ENCODE measurements at regions not wholly inside any gene's neighbourhood (a gene's known extent, or its start where the extent isn't known, plus 50 kb on each side); places are given as distances from the start of the nearest gene placed in this dataset.
"Not testable (repeated sequence)": the region's sequence is repeated elsewhere in the genome, so short reads cannot be mapped to it uniquely, and the experiment has no call there.

DNA sequence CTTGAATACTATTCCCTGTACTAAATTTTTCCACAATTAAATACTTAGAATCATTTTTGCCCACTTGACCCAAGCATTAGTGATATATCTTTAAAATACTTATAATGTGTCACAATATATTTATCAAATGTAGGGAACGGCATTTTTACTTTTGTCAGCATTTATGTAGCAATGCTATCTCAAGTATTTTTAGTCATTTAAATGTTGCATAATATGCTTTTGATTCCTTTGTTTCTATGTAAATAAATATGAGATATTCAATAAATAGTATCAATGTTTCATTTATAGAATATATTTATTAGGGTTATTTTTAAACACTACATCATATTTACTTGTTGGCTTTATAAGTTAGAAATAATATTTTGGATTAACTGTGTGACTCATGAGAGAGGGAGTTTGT is 199.7 kb upstream of the WSB1 start:
- H3K27ac ChIP-seq (ENCODE audit: low read depth in 2 of 2, low read length in 2 of 2); H3K4me3 ChIP-seq (ENCODE audit: low read length in 2 of 2); H3K9ac ChIP-seq (ENCODE audit: low read depth in 1 of 2, low read length in 2 of 2); H3K36me3 ChIP-seq (ENCODE audit: control insufficient read depth in 2 of 2, insufficient read depth in 2 of 2, low read length in 2 of 2); H3K27me3 ChIP-seq (ENCODE audit: control insufficient read depth in 2 of 2, insufficient read depth in 2 of 2, low read length in 2 of 2); H3K4me1 ChIP-seq (ENCODE audit: control insufficient read depth in 2 of 2, insufficient read depth in 2 of 2, low read length in 2 of 2); H3K9me3 ChIP-seq (ENCODE audit: control insufficient read depth in 2 of 2, low read length in 2 of 2): not testable (repeated sequence)

DNA sequence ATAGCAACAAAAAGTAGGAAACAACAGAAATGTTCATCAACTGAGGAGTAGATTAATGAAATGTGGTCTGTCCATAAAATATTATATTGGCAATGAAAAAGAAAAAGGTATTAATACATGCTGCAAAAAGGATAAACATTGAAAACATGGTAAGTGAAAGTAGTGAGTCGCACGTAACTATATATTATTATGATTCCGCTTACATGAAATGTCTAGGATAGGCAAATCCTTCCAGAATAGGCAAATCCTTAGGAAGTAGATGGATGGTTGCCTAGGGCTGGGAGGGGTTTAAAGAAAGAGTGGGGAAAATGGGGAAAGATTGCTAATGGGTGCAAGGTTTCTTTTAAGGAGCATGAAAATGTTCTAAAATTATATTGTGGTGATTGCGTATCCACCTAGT is 198.1 kb upstream of the WSB1 start:
- not testable (repeated sequence) for H3K27ac ChIP-seq (ENCODE audit: low read depth in 2 of 2, low read length in 2 of 2); H3K4me1 ChIP-seq (ENCODE audit: control insufficient read depth in 2 of 2, insufficient read depth in 2 of 2, low read length in 2 of 2); H3K4me3 ChIP-seq (ENCODE audit: low read length in 2 of 2); H3K36me3 ChIP-seq (ENCODE audit: control insufficient read depth in 2 of 2, insufficient read depth in 2 of 2, low read length in 2 of 2); H3K9ac ChIP-seq (ENCODE audit: low read depth in 1 of 2, low read length in 2 of 2); H3K27me3 ChIP-seq (ENCODE audit: control insufficient read depth in 2 of 2, insufficient read depth in 2 of 2, low read length in 2 of 2); H3K9me3 ChIP-seq (ENCODE audit: control insufficient read depth in 2 of 2, low read length in 2 of 2)

DNA sequence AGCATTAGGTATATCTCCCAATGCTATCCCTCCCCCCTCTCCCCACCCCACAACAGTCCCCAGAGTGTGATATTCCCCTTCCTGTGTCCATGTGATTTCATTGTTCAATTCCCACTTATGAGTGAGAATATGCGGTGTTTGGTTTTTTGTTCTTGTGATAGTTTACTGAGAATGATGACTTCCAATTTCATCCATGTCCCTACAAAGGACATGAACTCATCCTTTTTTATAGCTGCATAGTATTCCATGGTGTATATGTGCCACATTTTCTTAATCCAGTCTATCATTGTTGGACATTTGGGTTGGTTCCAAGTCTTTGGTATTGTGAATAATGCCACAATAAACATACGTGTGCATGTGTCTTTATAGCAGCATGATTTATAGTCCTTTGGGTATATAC is 194.6 kb upstream of the WSB1 start:
- H3K36me3 ChIP-seq (ENCODE audit: control insufficient read depth in 2 of 2, insufficient read depth in 2 of 2, low read length in 2 of 2); H3K27me3 ChIP-seq (ENCODE audit: control insufficient read depth in 2 of 2, insufficient read depth in 2 of 2, low read length in 2 of 2); H3K27ac ChIP-seq (ENCODE audit: low read depth in 2 of 2, low read length in 2 of 2); H3K4me1 ChIP-seq (ENCODE audit: control insufficient read depth in 2 of 2, insufficient read depth in 2 of 2, low read length in 2 of 2); H3K4me3 ChIP-seq (ENCODE audit: low read length in 2 of 2); H3K9ac ChIP-seq (ENCODE audit: low read depth in 1 of 2, low read length in 2 of 2); H3K9me3 ChIP-seq (ENCODE audit: control insufficient read depth in 2 of 2, low read length in 2 of 2): not testable (repeated sequence)

DNA sequence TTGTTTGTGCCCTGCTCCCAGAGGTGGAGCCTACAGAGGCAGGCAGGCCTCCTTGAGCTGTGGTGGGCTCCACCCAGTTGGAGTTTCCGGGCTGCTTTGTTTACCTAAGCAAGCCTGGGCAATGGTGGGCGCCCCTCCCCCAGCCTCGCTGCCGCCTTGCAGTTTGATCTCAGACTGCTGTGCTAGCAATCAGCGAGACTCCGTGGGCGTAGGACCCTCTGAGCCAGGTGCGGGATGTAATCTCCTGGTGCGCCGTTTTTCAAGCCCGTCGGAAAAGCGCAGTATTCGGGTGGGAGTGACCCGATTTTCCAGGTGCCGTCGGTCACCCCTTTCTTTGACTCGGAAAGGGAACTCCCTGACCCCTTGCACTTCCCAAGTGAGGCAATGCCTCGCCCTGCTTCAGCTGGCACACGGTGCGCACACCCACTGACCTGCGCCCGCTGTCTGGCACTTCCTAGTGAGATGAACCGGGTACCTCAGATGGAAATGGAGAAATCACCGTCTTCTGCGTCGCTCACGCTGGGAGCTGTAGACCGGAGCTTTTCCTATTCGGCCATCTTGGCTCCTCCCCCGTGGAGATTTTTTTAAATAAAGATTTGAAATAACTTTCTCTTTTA is 189.2 kb upstream of the WSB1 start:
- H3K27me3 ChIP-seq (ENCODE audit: control insufficient read depth in 2 of 2, insufficient read depth in 2 of 2, low read length in 2 of 2); H3K36me3 ChIP-seq (ENCODE audit: control insufficient read depth in 2 of 2, insufficient read depth in 2 of 2, low read length in 2 of 2); H3K4me3 ChIP-seq (ENCODE audit: low read length in 2 of 2); H3K9ac ChIP-seq (ENCODE audit: low read depth in 1 of 2, low read length in 2 of 2); H3K27ac ChIP-seq (ENCODE audit: low read depth in 2 of 2, low read length in 2 of 2); H3K9me3 ChIP-seq (ENCODE audit: control insufficient read depth in 2 of 2, low read length in 2 of 2); H3K4me1 ChIP-seq (ENCODE audit: control insufficient read depth in 2 of 2, insufficient read depth in 2 of 2, low read length in 2 of 2): not testable (repeated sequence)

DNA sequence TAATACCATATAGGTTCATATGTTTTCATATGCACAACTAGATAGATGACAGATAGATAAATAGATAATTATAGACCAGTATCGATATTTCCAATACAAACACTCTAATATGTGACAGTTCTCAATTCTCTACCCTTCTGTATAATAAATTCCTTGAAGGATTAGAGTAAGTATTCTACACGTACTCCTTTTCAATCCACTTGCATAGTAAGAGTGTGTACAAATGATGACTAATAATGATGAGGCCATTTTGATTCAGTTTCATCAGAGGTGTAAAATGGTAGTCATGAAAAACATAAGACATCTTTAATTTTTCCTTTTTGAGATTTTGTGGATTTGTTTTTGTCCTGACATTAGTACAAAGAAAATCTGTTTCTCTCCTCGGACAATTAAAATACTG is 188.3 kb upstream of the WSB1 start:
- no peak overlapping the region for H3K27ac ChIP-seq (ENCODE audit: low read depth in 2 of 2, low read length in 2 of 2)
- no peaks in the 10 kb centered on the region for H3K9me3 ChIP-seq (ENCODE audit: control insufficient read depth in 2 of 2, low read length in 2 of 2)
- no peak overlapping the region for H3K9ac ChIP-seq (ENCODE audit: low read depth in 1 of 2, low read length in 2 of 2)
- no peaks in the 10 kb centered on the region for H3K27me3 ChIP-seq (ENCODE audit: control insufficient read depth in 2 of 2, insufficient read depth in 2 of 2, low read length in 2 of 2)
- H3K4me3 ChIP-seq (ENCODE audit: low read length in 2 of 2) = no peak overlapping the region
- H3K4me1 ChIP-seq (ENCODE audit: control insufficient read depth in 2 of 2, insufficient read depth in 2 of 2, low read length in 2 of 2) = no peaks in the 10 kb centered on the region
- no peaks in the 10 kb centered on the region for H3K36me3 ChIP-seq (ENCODE audit: control insufficient read depth in 2 of 2, insufficient read depth in 2 of 2, low read length in 2 of 2)

DNA sequence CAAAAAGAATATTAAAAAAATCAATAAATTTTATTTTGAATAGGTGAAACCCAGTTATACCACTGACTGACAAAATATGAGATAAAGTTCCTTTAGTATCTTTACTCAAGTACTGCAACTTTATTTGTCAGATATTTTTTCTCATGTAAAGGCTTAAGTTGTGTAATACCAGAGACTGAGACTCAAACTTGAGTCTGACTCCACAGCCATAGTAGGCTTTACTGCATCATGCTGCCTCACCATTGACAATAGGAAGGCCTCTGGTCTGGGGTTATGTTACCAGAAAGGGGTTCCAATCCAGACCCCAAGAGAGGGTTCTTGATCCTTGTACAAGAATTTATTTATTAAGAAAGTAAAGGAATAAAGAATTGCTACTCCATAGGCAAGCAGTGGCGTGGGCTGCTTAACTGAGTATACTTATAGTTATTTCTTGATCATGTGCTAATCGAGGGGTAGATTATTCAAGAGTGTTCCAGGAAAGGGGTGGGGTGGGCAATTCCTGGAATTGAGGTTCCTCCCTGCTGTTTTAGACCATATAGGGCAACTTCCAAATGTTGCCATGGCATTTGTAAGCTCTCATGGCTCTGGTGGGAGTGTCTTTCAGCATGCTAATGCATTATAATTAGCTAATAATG is 187.4 kb upstream of the WSB1 start:
- H3K9ac ChIP-seq (ENCODE audit: low read depth in 1 of 2, low read length in 2 of 2) = no peak overlapping the region
- H3K4me1 ChIP-seq (ENCODE audit: control insufficient read depth in 2 of 2, insufficient read depth in 2 of 2, low read length in 2 of 2) = no peaks in the 10 kb centered on the region
- no peak overlapping the region for H3K27ac ChIP-seq (ENCODE audit: low read depth in 2 of 2, low read length in 2 of 2)
- H3K36me3 ChIP-seq (ENCODE audit: control insufficient read depth in 2 of 2, insufficient read depth in 2 of 2, low read length in 2 of 2) = no peaks in the 10 kb centered on the region
- H3K4me3 ChIP-seq (ENCODE audit: low read length in 2 of 2) = no peak overlapping the region
- H3K27me3 ChIP-seq (ENCODE audit: control insufficient read depth in 2 of 2, insufficient read depth in 2 of 2, low read length in 2 of 2) = no peaks in the 10 kb centered on the region
- H3K9me3 ChIP-seq (ENCODE audit: control insufficient read depth in 2 of 2, low read length in 2 of 2) = no peaks in the 10 kb centered on the region

DNA sequence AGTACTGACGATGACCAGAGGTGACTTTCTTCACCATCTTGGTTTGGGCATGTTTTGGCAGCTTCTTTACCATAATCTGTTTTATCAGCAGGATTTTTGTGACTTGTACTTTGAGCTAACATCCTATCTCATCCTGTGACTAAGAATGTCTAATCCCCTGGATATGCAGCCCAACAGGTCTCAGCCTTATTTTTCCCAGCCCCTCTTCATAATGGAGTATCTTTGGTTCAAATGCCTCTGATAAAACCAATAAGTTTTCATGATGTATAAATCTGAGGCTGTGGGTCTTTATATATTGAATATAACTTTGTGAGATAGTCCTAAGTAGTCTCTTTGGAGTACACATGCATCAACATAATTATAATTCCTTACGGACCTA is 186.9 kb upstream of the WSB1 start:
- Histone ChIP-seq H3K27me3 (ENCODE audit: control insufficient read depth in 2 of 2, insufficient read depth in 2 of 2, low read length in 2 of 2) (no peaks in the 10 kb centered on the region), H3K36me3 (ENCODE audit: control insufficient read depth in 2 of 2, insufficient read depth in 2 of 2, low read length in 2 of 2) (no peaks in the 10 kb centered on the region), H3K9ac (ENCODE audit: low read depth in 1 of 2, low read length in 2 of 2) (no peak overlapping the region), H3K4me1 (ENCODE audit: control insufficient read depth in 2 of 2, insufficient read depth in 2 of 2, low read length in 2 of 2) (no peaks in the 10 kb centered on the region), H3K4me3 (ENCODE audit: low read length in 2 of 2) (no peak overlapping the region), H3K27ac (ENCODE audit: low read depth in 2 of 2, low read length in 2 of 2) (no peak overlapping the region), H3K9me3 (ENCODE audit: control insufficient read depth in 2 of 2, low read length in 2 of 2) (no peaks in the 10 kb centered on the region)

DNA sequence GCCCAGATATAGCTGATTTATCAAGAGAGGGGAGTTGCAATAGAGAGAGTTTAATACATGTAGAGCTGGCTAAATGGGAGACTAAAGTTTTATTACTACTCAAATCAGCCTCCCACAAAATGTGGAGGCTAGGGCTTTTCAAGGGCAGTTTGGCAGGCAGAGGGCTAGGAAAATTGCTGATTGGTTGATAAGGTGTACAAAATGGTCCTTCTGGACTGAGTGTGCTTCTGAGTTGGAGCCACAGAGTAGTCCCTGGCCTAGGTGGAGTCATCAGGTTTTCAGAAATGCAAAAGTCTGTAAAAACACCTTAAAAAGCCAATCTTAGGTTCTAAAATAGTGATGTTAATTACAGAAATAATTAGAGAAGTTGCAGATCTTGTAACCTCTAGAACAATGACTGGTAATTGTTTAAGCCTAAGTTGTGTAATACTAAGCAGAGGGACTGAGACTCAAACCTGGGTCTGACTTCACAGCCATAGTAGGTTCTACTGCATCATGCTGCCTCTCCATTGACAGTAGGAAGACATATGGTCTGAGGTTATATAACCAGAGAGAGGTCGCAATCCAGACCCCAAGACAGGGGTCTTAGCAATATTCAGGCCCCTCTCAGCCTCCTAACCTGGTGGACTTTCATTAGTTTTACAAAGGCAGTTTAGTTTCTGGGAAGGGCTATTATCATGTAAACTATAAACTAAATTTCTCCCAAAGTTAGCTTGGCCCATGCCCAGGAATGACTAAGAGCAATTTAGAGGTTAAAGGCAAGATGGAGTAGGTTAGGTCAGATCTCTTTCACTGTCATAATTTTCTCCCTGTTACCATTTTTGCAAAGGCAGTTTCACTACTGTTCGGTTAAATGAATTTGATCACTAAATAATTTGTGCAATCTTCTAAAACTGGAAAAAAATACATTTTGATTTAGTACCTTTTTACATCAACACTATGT is 186.3 kb upstream of the WSB1 start:
- H3K4me1 ChIP-seq (ENCODE audit: control insufficient read depth in 2 of 2, insufficient read depth in 2 of 2, low read length in 2 of 2); H3K4me3 ChIP-seq (ENCODE audit: low read length in 2 of 2); H3K27ac ChIP-seq (ENCODE audit: low read depth in 2 of 2, low read length in 2 of 2); H3K9me3 ChIP-seq (ENCODE audit: control insufficient read depth in 2 of 2, low read length in 2 of 2); H3K9ac ChIP-seq (ENCODE audit: low read depth in 1 of 2, low read length in 2 of 2); H3K27me3 ChIP-seq (ENCODE audit: control insufficient read depth in 2 of 2, insufficient read depth in 2 of 2, low read length in 2 of 2); H3K36me3 ChIP-seq (ENCODE audit: control insufficient read depth in 2 of 2, insufficient read depth in 2 of 2, low read length in 2 of 2): not testable (repeated sequence)

DNA sequence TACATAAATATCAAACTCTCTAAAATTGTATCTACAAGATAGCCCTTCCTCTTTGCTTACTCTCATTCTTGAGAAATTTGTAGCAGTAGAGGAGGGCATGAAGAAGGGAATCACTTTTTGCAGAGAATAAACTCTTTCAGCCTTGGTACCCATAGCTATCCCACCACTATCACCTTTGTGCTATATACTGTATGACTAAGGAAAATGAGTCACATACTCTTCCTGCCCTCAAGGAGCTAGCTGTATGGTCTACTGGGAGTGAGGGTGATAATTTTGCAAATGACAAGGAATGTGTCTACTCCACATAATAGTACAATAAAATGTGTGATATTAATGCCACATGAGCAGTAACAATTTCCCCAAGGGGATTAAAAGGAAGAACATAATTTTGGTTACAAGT is 184.6 kb upstream of the WSB1 start:
- no peak overlapping the region for H3K9ac ChIP-seq (ENCODE audit: low read depth in 1 of 2, low read length in 2 of 2)
- no peaks in the 10 kb centered on the region for H3K27me3 ChIP-seq (ENCODE audit: control insufficient read depth in 2 of 2, insufficient read depth in 2 of 2, low read length in 2 of 2)
- H3K27ac ChIP-seq (ENCODE audit: low read depth in 2 of 2, low read length in 2 of 2) = no peak overlapping the region
- no peaks in the 10 kb centered on the region for H3K36me3 ChIP-seq (ENCODE audit: control insufficient read depth in 2 of 2, insufficient read depth in 2 of 2, low read length in 2 of 2)
- no peaks in the 10 kb centered on the region for H3K9me3 ChIP-seq (ENCODE audit: control insufficient read depth in 2 of 2, low read length in 2 of 2)
- H3K4me1 ChIP-seq (ENCODE audit: control insufficient read depth in 2 of 2, insufficient read depth in 2 of 2, low read length in 2 of 2) = no peaks in the 10 kb centered on the region
- no peak overlapping the region for H3K4me3 ChIP-seq (ENCODE audit: low read length in 2 of 2)

DNA sequence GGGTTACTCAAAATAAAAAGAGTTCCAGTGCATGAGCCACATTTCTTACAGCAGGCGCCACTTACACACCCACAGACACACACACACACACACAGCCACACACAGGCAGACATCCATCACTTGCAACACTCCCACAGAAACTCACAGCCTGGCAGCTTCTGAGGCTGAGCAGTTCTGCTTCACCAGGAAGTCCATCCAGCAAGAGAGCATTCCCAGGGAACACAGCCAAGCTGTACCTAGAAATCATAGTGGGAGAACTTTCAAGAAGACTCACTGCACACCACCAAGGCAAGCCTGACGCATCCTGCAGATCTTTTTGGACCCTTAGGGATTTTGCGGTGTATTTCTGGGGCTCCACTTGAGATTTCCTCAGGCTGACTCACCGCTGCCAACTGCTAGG is 140.9 kb upstream of the WSB1 start:
- H3K9ac ChIP-seq (ENCODE audit: low read depth in 1 of 2, low read length in 2 of 2) = no peak overlapping the region
- no peaks in the 10 kb centered on the region for H3K36me3 ChIP-seq (ENCODE audit: control insufficient read depth in 2 of 2, insufficient read depth in 2 of 2, low read length in 2 of 2)
- H3K4me1 ChIP-seq (ENCODE audit: control insufficient read depth in 2 of 2, insufficient read depth in 2 of 2, low read length in 2 of 2) = no peaks in the 10 kb centered on the region
- H3K27me3 ChIP-seq (ENCODE audit: control insufficient read depth in 2 of 2, insufficient read depth in 2 of 2, low read length in 2 of 2) = no peaks in the 10 kb centered on the region
- no peak overlapping the region for H3K27ac ChIP-seq (ENCODE audit: low read depth in 2 of 2, low read length in 2 of 2)
- H3K9me3 ChIP-seq (ENCODE audit: control insufficient read depth in 2 of 2, low read length in 2 of 2) = no peaks in the 10 kb centered on the region
- no peak overlapping the region for H3K4me3 ChIP-seq (ENCODE audit: low read length in 2 of 2)

Data from mucosa of rectum (tissue), 2 donors.